PC-9 (cell line): ENCODE measurements at regions not wholly inside any gene's neighbourhood (a gene's known extent, or its start where the extent isn't known, plus 50 kb on each side); places are given as distances from the start of the nearest gene placed in this dataset.

ENCODE experiments used
- BruUV-seq: library from RNA; stranded (reverse); fragments of 400-500 nt; replicated peaks from 2 replicates; lab custom pipeline; 2021; lab: Mats Ljungman, UMichigan
- CTCF ChIA-PET: fragments of 300-600 bp; sonication (Branson Sonifier 250); formaldehyde crosslinking; loops from one replicate; lab custom pipeline; 2022; ENCODE audit warnings: antibody characterized with exemption; lab: Charles Lee
- POLR2A ChIA-PET: fragments of 300-600 bp; sonication (Branson Sonifier 250); formaldehyde crosslinking; loops from one replicate; lab custom pipeline; 2022; ENCODE audit warnings: antibody characterized with exemption; ENCODE audit not compliant: unreplicated experiment; lab: Charles Lee
- DNase-seq, 2 experiments: peaks; one replicate each; pipeline versions ENCODE4 v3.0.0 to v3.0.0-alpha.2; 2015 to 2022; ENCODE audit warnings: mixed read lengths in 1 of 2
- H2AFZ ChIP-seq: fragments of 200-600 bp; sonication (generic); 2 replicates; pipeline ENCODE4 v1.8.1; 2017; ENCODE audit warnings: antibody characterized with exemption
- H3F3A ChIP-seq: fragments of 200-600 bp; sonication (generic); 2 replicates; pipeline ENCODE4 v1.8.1; 2017; ENCODE audit warnings: antibody characterized with exemption, mild to moderate bottlenecking, low read depth; ENCODE audit not compliant: insufficient read depth
- H3K27ac ChIP-seq: fragments of 200-600 bp; sonication (generic); 2 replicates; pipeline ENCODE4 v1.6.1; 2016; ENCODE audit warnings: mixed run types
- H3K27me3 ChIP-seq: fragments of 200-600 bp; sonication (generic); 2 replicates; pipeline ENCODE4 v1.6.1; 2016; ENCODE audit warnings: low read depth, mixed run types; ENCODE audit not compliant: insufficient read depth
- H3K36me3 ChIP-seq: fragments of 200-600 bp; sonication (generic); 2 replicates; pipeline ENCODE4 v1.6.1; 2016; ENCODE audit warnings: low read depth, mixed run types
- H3K4me1 ChIP-seq: fragments of 200-600 bp; sonication (generic); replicated peaks from 2 replicates; pipeline ENCODE4 v1.6.1; 2016; ENCODE audit warnings: mixed run types; ENCODE audit not compliant: insufficient read depth
- H3K4me2 ChIP-seq: fragments of 200-600 bp; sonication (generic); 2 replicates; pipeline ENCODE4 v1.6.1; 2017; ENCODE audit warnings: mixed run types
- H3K4me3 ChIP-seq: fragments of 200-600 bp; sonication (generic); 2 replicates; pipeline ENCODE4 v1.6.1; 2016; ENCODE audit warnings: mixed run types
- H3K79me2 ChIP-seq: fragments of 200-600 bp; sonication (generic); 2 replicates; pipeline ENCODE4 v1.6.1; 2017; ENCODE audit warnings: low read depth, mixed run types
- H3K9me2 ChIP-seq: fragments of 200-600 bp; sonication (generic); 2 replicates; pipeline ENCODE4 v1.8.1; 2017; ENCODE audit warnings: mild to moderate bottlenecking; ENCODE audit not compliant: insufficient read depth
- H3K9me3 ChIP-seq: fragments of 200-600 bp; sonication (generic); 2 replicates; pipeline ENCODE4 v1.8.1; 2016; ENCODE audit warnings: low read depth; ENCODE audit not compliant: insufficient read depth
- H4K20me1 ChIP-seq: fragments of 200-600 bp; sonication (generic); 2 replicates; pipeline ENCODE4 v1.8.1; 2017; ENCODE audit not compliant: insufficient read depth
- EZH2 ChIP-seq: fragments of 200-600 bp; sonication (generic); IDR thresholded peaks from 2 replicates; pipeline ENCODE4 v1.8.0; 2017; ENCODE audit warnings: antibody characterized with exemption, low read depth
- intact Hi-C: fragments of 100-400 bp; cut with micrococcal nuclease; formaldehyde crosslinking; loops from one replicate; pipeline ENCODE4 v1.10.0; 2022; ENCODE audit not compliant: unreplicated experiment
- TF ChIP-seq, protein P1 (sequence below): fragments of 200-600 bp; sonication (generic); conservative IDR thresholded peaks from 2 replicates; pipeline ENCODE4 v1.6.1; 2017; ENCODE audit warnings: mixed run types, antibody characterized with exemption, mild to moderate bottlenecking, moderate library complexity

DNA sequence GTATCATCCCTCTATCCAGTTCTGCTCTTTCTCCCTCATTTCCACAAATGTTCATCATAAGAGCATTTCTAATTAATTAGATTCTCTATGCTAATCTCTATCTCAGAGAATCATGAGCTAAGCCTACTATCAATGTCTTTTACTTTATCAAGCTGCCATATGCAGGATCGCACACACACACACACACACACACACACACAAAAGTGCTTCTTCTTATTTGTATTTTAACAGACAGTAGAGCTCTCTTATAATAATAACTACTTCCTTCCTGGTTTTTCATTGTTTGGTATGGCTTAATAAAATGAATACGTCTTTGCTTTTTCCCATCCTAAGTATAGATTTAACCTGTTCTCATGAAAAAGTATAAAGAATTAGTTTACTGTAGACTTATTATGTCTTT is 170.2 kb downstream of the HAO1 start:
- ChIA-PET CTCF (no interaction called here), POLR2A (no interaction called here)
- Histone ChIP-seq H3F3A (no peaks in the 10 kb centered on the region), H2AFZ (no peak overlapping the region), H3K4me3 (no peak overlapping the region), H3K9me3 (no peaks in the 10 kb centered on the region), H4K20me1 (no peaks in the 10 kb centered on the region), H3K27ac (no peak overlapping the region), H3K79me2 (no peaks in the 10 kb centered on the region), H3K4me1 (no peaks in the 10 kb centered on the region), H3K27me3 (no peaks in the 10 kb centered on the region), H3K9me2 (no peaks in the 10 kb centered on the region), H3K4me2 (no peak overlapping the region), H3K36me3 (no peaks in the 10 kb centered on the region)
- TF ChIP-seq, protein P1, sequence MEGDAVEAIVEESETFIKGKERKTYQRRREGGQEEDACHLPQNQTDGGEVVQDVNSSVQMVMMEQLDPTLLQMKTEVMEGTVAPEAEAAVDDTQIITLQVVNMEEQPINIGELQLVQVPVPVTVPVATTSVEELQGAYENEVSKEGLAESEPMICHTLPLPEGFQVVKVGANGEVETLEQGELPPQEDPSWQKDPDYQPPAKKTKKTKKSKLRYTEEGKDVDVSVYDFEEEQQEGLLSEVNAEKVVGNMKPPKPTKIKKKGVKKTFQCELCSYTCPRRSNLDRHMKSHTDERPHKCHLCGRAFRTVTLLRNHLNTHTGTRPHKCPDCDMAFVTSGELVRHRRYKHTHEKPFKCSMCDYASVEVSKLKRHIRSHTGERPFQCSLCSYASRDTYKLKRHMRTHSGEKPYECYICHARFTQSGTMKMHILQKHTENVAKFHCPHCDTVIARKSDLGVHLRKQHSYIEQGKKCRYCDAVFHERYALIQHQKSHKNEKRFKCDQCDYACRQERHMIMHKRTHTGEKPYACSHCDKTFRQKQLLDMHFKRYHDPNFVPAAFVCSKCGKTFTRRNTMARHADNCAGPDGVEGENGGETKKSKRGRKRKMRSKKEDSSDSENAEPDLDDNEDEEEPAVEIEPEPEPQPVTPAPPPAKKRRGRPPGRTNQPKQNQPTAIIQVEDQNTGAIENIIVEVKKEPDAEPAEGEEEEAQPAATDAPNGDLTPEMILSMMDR, result no peak
- no peak for TF ChIP-seq EZH2
- BruUV-seq, result no TSS peak
- no peak for DNase-seq
- intact Hi-C loops, result no loop called here

GRCh38 chr20:7770578-7770977 is 169.7 kb downstream of the HAO1 start:
- POLR2A ChIA-PET, result no interaction called here
- no peaks in the 10 kb centered on the region for H3F3A ChIP-seq
- DNase-seq, result no peak

DNA sequence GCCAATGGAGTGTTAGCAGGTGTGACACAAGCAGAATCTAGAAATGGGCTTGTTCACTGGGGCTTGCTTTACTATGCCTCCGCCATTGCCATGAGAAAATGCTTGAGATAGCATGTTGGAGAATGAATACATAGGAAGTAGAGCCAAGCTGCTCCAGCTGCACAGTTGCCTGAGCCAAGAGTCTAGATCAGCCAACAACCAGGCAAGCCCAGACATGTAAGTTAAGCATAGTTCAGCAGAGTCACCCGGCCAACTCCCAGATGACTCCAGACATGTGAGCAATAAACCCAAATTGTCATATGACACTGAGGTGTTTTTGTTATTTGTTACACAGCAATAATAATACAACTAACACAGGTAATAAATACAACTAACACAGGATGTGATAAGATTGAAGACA is 167.9 kb downstream of the HAO1 start:
- Histone ChIP-seq H3K27ac (no peak overlapping the region), H3K4me3 (no peak overlapping the region), H3F3A (no peaks in the 10 kb centered on the region), H3K36me3 (no peaks in the 10 kb centered on the region), H3K9me2 (no peaks in the 10 kb centered on the region), H3K79me2 (no peaks in the 10 kb centered on the region), H2AFZ (no peak overlapping the region), H4K20me1 (no peaks in the 10 kb centered on the region), H3K4me2 (no peak overlapping the region), H3K27me3 (no peaks in the 10 kb centered on the region), H3K9me3 (no peaks in the 10 kb centered on the region), H3K4me1 (no peaks in the 10 kb centered on the region)
- TF ChIP-seq EZH2, result no peak
- intact Hi-C loops, result no loop called here
- POLR2A ChIA-PET, result no interaction called here
- no peak for DNase-seq
- no TSS peak for BruUV-seq
- CTCF ChIA-PET, result no interaction called here

More at GRCh38 chr20:7770578-7770977, 169.7 kb downstream of the HAO1 start:
- Histone ChIP-seq H3K4me3 (no peak overlapping the region), H3K4me1 (no peaks in the 10 kb centered on the region), H3K27ac (no peak overlapping the region), H3K36me3 (no peaks in the 10 kb centered on the region), H3K4me2 (no peak overlapping the region), H3K79me2 (no peaks in the 10 kb centered on the region), H4K20me1 (no peaks in the 10 kb centered on the region), H2AFZ (no peak overlapping the region; the same call in 1 of the 2 replicates), H3K27me3 (no peaks in the 10 kb centered on the region), H3K9me3 (no peaks in the 10 kb centered on the region), H3K9me2 (no peaks in the 10 kb centered on the region)
- BruUV-seq, result no TSS peak
- TF ChIP-seq, protein P1, result no peak
- TF ChIP-seq EZH2, result no peak
- CTCF ChIA-PET, result no interaction called here
- intact Hi-C loops, result no loop called here

DNA sequence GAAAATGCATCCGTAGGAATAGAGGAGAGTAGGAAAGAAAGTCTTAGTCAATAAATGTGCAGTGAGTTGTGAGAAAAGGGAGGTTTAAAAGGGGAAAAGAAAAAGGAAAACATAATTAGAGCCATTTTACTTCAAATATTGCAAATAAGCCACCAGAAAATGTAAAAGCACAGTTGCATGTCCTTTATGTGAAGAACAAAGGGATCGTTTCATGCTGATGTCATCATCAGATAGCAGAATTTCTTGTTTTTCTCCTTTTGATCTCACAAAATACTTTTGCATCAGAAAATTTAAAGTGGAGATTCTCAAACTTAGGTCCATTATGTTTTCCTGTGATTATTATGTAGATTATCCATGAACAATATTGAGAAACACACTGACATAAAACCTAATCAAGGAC is 166.7 kb downstream of the HAO1 start:
- Histone ChIP-seq H3K4me3 (no peak overlapping the region), H2AFZ (no peak overlapping the region), H3K9me2 (no peaks in the 10 kb centered on the region), H3K27ac (no peak overlapping the region), H3K79me2 (no peaks in the 10 kb centered on the region), H3K4me1 (no peaks in the 10 kb centered on the region), H3F3A (no peaks in the 10 kb centered on the region), H3K27me3 (no peaks in the 10 kb centered on the region), H3K9me3 (no peaks in the 10 kb centered on the region), H3K4me2 (no peak overlapping the region), H4K20me1 (no peaks in the 10 kb centered on the region), H3K36me3 (no peaks in the 10 kb centered on the region)
- TF ChIP-seq, protein P1, result no peak
- no peak for TF ChIP-seq EZH2
- intact Hi-C loops, result no loop called here
- CTCF ChIA-PET, result no interaction called here
- DNase-seq, result no peak
- no TSS peak for BruUV-seq
- POLR2A ChIA-PET, result no interaction called here
